ENCODE measurements at regions not wholly inside any gene's neighbourhood (a gene's known extent, or its start where the extent isn't known, plus 50 kb on each side); places are given as distances from the start of the nearest gene placed in this dataset.

- no peak for TF ChIP-seq POLR2AphosphoS5 (IDR thresholded peaks at IDR 0.05; ENCODE audit: low read depth, low read length)
- no peak for TF ChIP-seq POLR2A (IDR thresholded peaks at IDR 0.05; ENCODE audit: low read depth, low read length)
Observed at GRCh38 chr13:59064042-59064441, 1099.7 kb downstream of the DIAPH3 start.

All from GM12892 (cell line).